Aorta (tissue), 5 donors: ENCODE measurements at regions not wholly inside any gene's neighbourhood (a gene's known extent, or its start where the extent isn't known, plus 50 kb on each side); places are given as distances from the start of the nearest gene placed in this dataset.

ENCODE experiments used
- ATAC-seq: fragments of 200-7000 bp; cut with Tn5 transposase; one replicate; pipeline ENCODE4 v1.9.1; 2022; ENCODE audit warnings: moderate library complexity; ENCODE audit not compliant: low FRiP score
- DNase-seq, 2 donors: peaks; one replicate each; pipeline ENCODE4 v3.0.0-alpha.2; 2020
- H3K27ac ChIP-seq, 2 donors: one replicate each; pipeline ENCODE4 v1.5.1; 2013; ENCODE audit warnings: low read length in 2 of 2, mild to moderate bottlenecking in 2 of 2, moderate library complexity in 2 of 2, control low read depth in 1 of 2, inconsistent platforms in 1 of 2, low read depth in 1 of 2
- H3K27me3 ChIP-seq, 2 donors: one replicate each; pipeline ENCODE4 v1.6.1; 2013; ENCODE audit warnings: control low read depth in 1 of 2, low read length in 1 of 2, mild to moderate bottlenecking in 1 of 2, moderate library complexity in 1 of 2; ENCODE audit not compliant: insufficient read depth in 2 of 2, control insufficient read depth in 1 of 2
- H3K36me3 ChIP-seq, 2 donors: one replicate each; pipeline ENCODE4 v1.6.1; 2013; ENCODE audit warnings: control low read depth in 1 of 2, low read length in 1 of 2, mild to moderate bottlenecking in 1 of 2; ENCODE audit not compliant: insufficient read depth in 2 of 2, control insufficient read depth in 1 of 2
- H3K4me1 ChIP-seq, 2 donors: one replicate each; pipeline ENCODE4 v1.6.1; 2013; ENCODE audit warnings: low read length in 2 of 2, control low read depth in 1 of 2, mild to moderate bottlenecking in 1 of 2, moderate library complexity in 1 of 2; ENCODE audit not compliant: insufficient read depth in 2 of 2, control insufficient read depth in 1 of 2
- H3K4me3 ChIP-seq, 2 donors: one replicate each; pipeline ENCODE4 v1.5.1; 2013; ENCODE audit warnings: low read length in 2 of 2, control low read depth in 1 of 2, mild to moderate bottlenecking in 1 of 2
- H3K9me3 ChIP-seq: one replicate; pipeline ENCODE4 v1.6.1; 2013; ENCODE audit warnings: mild to moderate bottlenecking, low read length; ENCODE audit not compliant: control insufficient read depth
- WGBS, 2 donors: extraction: QIAGEN DNeasy Blood & Tissue Kit; methylation state at CpG; one replicate each; pipeline ENCODE4 v1.1.7; 2013; 5-methylcytosine and 5-hydroxymethylcytosine counted together
- intact Hi-C, 2 donors: fragments of 100-400 bp; cut with DNase I; formaldehyde crosslinking; loops; one replicate each; pipeline versions ENCODE4 v1.14.2 to v1.15.0; 2022
- donor health status: healthy with polysubstance abuse.
- donor health status: Bipolar disorder and iron deficiency.
- donor health status: DM: no; HTN: no; CAD: no.
- donor health status: DM: no; HTN: no; CAD: no.
- donor health status: DM: yes; HTN: yes; CAD: no.

DNA sequence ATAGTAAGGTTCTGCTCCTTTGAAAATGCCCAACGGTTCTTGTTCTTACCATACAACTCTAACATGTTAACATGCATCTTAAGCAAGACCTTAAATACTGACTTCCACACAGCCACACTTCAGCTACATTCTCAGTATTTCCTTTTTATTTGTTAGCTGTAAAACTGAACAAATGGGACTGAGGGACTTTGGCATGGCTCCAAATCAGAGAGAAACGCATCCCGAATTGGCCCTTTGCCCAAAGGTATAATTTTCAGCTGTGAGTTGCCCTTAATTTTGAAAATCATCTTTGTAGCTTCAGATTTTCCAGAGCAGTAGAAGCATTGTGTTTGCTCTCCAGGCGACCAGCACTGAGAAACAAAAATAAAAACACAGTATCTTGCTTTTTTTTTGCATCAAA is 56.4 kb downstream of the NEUROD6 start:
- intact Hi-C loops: no loop called here
- WGBS, 2 donors: 30 to 33% methylated on average over 4 of the region's 4 CpGs

GRCh38 chr7:31271641-31272405 is 68.7 kb downstream of the NEUROD6 start:
- H3K9me3 ChIP-seq: no peaks in the 10 kb centered on the region
- intact Hi-C loops: no loop called here
- ATAC-seq (no peak), DNase-seq (no peak)
- WGBS, 2 donors: 60 to 65% methylated on average over 5 of the region's 5 CpGs
- no peaks in the 10 kb centered on the region for H3K27me3 ChIP-seq
- H3K4me3 ChIP-seq: no peak overlapping the region
- no peaks in the 10 kb centered on the region for H3K4me1 ChIP-seq
- H3K27ac ChIP-seq: no peak overlapping the region
- H3K36me3 ChIP-seq: no peaks in the 10 kb centered on the region

More for the DNA sequence above, 56.4 kb downstream of the NEUROD6 start:
- no peak overlapping the region for H3K27ac ChIP-seq
- ATAC-seq: no peak
- peaks cover 3% of the 10 kb centered on the region for H3K9me3 ChIP-seq
- no peaks in the 10 kb centered on the region for H3K27me3 ChIP-seq
- no peaks in the 10 kb centered on the region for H3K4me1 ChIP-seq
- DNase-seq: no peak
- no peak overlapping the region for H3K4me3 ChIP-seq
- H3K36me3 ChIP-seq: no peaks in the 10 kb centered on the region

DNA sequence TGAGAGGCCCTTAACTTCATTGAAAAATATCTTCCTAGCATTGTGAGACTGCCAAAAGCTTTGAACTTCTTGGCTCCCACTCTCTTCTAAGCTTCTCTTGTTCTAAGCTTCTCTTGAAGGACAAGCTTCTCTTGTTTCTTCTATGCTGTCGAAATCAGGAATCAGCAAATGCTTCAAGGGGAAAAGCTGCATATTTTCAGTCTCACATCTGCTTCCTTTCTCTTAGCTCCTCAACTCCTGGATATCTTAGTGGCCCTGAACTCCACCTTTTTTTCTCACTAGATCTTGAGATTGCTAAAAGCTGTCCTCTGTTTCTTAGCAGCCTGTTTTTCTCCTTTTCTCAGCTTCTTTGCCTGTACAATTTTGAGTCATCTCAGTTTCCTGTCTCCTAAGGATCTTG is 73.0 kb downstream of the NEUROD6 start:
- H3K4me1 ChIP-seq: no peaks in the 10 kb centered on the region
- WGBS, 2 donors: 55 to 70% methylated on average over 1 of the region's 1 CpG
- H3K36me3 ChIP-seq: no peaks in the 10 kb centered on the region
- intact Hi-C loops: no loop called here
- no peaks in the 10 kb centered on the region for H3K9me3 ChIP-seq
- no peaks in the 10 kb centered on the region for H3K27me3 ChIP-seq
- no peak overlapping the region for H3K4me3 ChIP-seq
- H3K27ac ChIP-seq: no peak overlapping the region
- ATAC-seq (no peak), DNase-seq (no peak)

DNA sequence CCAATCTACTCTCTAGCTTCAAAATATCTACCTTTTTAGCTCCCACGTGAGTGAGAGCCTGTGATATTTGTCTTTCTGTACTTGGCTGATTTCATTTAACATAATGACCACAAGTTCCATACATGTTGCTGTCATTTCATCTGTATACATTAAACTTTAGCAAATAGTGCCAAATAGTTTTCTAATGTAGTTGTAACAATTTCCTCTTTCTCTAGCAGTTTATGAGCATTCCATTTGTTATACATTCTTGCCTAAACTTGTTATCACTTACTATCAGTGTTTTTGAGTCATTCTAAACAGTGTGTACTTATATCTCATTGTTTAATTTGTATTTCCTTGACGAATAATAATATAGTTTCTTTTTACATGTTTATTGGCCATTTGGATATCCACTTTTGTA is 77.2 kb downstream of the NEUROD6 start:
- Histone ChIP-seq H3K27ac (no peak overlapping the region), H3K36me3 (no peaks in the 10 kb centered on the region), H3K4me1 (no peaks in the 10 kb centered on the region), H3K9me3 (no peaks in the 10 kb centered on the region), H3K27me3 (no peaks in the 10 kb centered on the region), H3K4me3 (no peak overlapping the region)
- ATAC-seq: no peak
- DNase-seq: no peak
- WGBS, 2 donors: 48 to 59% methylated on average over 2 of the region's 2 CpGs
- intact Hi-C loops: no loop called here

- no peaks in the 10 kb centered on the region for H3K27me3 ChIP-seq
- intact Hi-C loops: no loop called here
- H3K36me3 ChIP-seq: no peaks in the 10 kb centered on the region
- H3K4me3 ChIP-seq: no peak overlapping the region
- WGBS, 2 donors: 16 to 28% methylated on average over 7 of the region's 7 CpGs
- no peaks in the 10 kb centered on the region for H3K4me1 ChIP-seq
- DNase-seq (no peak), ATAC-seq (no peak)
- H3K9me3 ChIP-seq: no peaks in the 10 kb centered on the region
- no peak overlapping the region for H3K27ac ChIP-seq
Observed at GRCh38 chr7:31261341-31261740, 79.2 kb downstream of the NEUROD6 start.

DNA sequence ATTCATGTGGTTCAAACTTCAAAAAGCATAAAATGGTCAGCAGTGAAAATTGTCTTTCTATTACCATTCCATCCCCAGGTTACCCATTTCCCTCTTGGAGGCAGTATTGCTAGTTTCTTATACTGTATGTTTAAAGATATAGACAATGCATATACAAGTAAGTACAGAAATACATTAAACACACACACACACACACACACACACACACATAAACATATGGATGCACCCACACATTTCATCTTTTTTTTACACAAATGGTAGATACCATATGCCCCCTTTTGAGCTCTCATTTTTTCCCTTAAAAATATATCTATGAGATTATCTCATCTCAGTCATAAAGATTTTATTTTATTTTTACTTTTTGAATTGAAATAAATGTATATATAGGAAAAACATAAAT is 79.7 kb downstream of the NEUROD6 start:
- Histone ChIP-seq H3K36me3 (no peaks in the 10 kb centered on the region), H3K27me3 (no peaks in the 10 kb centered on the region), H3K4me3 (no peak overlapping the region), H3K4me1 (no peaks in the 10 kb centered on the region), H3K27ac (no peak overlapping the region), H3K9me3 (no peaks in the 10 kb centered on the region)
- DNase-seq (no peak), ATAC-seq (no peak)
- intact Hi-C loops: no loop called here

DNA sequence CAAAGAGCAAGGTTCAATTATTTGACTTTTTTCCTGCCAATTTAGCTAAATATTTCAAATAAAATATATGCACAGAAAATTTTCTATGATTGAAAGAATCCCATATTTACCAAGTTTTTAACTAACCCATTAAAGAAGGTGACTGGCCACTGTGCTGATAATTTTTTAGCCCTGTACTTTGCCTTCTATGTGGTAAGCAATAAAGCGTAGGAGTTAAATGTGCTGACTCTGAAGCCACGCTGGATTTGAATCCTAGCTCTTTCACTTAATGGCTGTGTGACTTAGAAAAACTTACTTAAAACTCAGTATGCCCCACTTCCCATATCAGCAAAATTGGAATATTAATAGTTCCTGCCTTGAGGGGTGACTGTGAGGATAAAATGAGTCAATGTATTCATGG is 82.1 kb downstream of the NEUROD6 start:
- DNase-seq: no peak
- no peak overlapping the region for H3K4me3 ChIP-seq
- no peak overlapping the region for H3K27ac ChIP-seq
- ATAC-seq: no peak
- WGBS, 2 donors: 66 to 68% methylated on average over 2 of the region's 2 CpGs
- intact Hi-C loops: no loop called here
- no peaks in the 10 kb centered on the region for H3K4me1 ChIP-seq
- no peaks in the 10 kb centered on the region for H3K27me3 ChIP-seq
- no peaks in the 10 kb centered on the region for H3K36me3 ChIP-seq
- no peaks in the 10 kb centered on the region for H3K9me3 ChIP-seq

DNA sequence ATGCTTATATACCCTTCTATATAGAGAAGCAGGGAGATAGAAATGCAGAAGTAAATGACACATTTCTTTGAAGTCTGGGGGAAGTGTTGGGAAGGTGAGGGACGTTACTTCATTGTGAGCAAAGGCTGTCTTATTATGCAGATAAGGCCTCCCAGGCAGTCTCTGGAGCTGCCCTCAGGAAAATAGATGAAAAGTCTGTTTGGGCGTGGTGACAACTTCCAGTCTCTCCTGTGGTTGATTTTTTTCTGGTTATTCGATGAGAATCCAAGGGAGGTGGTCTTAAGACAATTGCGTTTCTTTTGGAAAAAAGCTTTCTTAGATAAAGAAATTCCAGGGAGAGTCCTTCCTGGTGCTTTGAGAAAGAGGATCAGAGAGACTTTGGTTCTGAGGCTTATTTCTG is 84.0 kb downstream of the NEUROD6 start:
- ATAC-seq: no peak

GRCh38 chr7:31254926-31255325 is 85.6 kb downstream of the NEUROD6 start:
- Histone ChIP-seq H3K27me3 (no peaks in the 10 kb centered on the region), H3K27ac (no peak overlapping the region), H3K36me3 (no peaks in the 10 kb centered on the region), H3K9me3 (peaks cover 2% of the 10 kb centered on the region), H3K4me3 (no peak overlapping the region), H3K4me1 (no peaks in the 10 kb centered on the region)
- ATAC-seq: no peak
- DNase-seq: no peak
- intact Hi-C loops: no loop called here
- WGBS, 2 donors: 56 to 57% methylated on average over 1 of the region's 1 CpG

More for the DNA sequence above, 84.0 kb downstream of the NEUROD6 start:
- no peaks in the 10 kb centered on the region for H3K36me3 ChIP-seq
- intact Hi-C loops: no loop called here
- DNase-seq: no peak
- H3K9me3 ChIP-seq: no peaks in the 10 kb centered on the region
- H3K27me3 ChIP-seq: no peaks in the 10 kb centered on the region
- 59 to 93% methylated on average over 4 of the region's 4 CpGs for WGBS, 2 donors
- no peaks in the 10 kb centered on the region for H3K4me1 ChIP-seq
- no peak overlapping the region for H3K4me3 ChIP-seq
- no peak overlapping the region for H3K27ac ChIP-seq
